ENCODE measurements at regions not wholly inside any gene's neighbourhood (a gene's known extent, or its start where the extent isn't known, plus 50 kb on each side); places are given as distances from the start of the nearest gene placed in this dataset.
"Not testable (repeated sequence)": the region's sequence is repeated elsewhere in the genome, so short reads cannot be mapped to it uniquely, and the experiment has no call there.

DNA sequence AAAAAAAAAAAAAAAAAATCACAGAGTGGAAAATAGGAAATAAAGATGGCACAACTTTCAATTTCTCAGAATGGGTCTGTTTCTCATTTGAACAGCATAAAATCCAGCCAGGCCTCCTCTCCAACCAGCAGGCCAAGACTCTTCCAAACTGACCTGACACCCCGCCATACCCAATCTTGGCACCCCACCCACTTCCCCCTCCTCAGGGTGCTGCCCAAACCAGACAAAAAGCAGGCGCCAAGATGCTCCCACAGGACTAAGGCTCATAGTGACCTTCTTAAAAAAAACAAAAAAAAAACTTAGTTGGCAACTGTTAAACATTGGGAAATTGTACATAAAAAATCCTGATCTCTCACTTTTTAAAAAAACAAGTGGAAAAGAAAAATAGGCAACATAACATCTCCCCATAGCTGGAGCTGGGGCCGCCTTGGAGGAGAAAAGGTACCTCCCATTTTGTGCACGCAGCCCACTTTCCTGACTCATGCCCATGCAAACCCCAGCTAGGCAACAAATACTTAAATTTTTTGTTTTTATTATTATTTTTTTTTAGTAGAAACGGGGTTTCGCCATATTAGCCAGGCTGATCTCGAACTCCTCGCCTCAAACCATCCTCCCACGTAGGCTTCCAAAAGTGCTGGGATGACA is 124.9 kb upstream of the RRN3 start:
- TF ChIP-seq, protein P1, sequence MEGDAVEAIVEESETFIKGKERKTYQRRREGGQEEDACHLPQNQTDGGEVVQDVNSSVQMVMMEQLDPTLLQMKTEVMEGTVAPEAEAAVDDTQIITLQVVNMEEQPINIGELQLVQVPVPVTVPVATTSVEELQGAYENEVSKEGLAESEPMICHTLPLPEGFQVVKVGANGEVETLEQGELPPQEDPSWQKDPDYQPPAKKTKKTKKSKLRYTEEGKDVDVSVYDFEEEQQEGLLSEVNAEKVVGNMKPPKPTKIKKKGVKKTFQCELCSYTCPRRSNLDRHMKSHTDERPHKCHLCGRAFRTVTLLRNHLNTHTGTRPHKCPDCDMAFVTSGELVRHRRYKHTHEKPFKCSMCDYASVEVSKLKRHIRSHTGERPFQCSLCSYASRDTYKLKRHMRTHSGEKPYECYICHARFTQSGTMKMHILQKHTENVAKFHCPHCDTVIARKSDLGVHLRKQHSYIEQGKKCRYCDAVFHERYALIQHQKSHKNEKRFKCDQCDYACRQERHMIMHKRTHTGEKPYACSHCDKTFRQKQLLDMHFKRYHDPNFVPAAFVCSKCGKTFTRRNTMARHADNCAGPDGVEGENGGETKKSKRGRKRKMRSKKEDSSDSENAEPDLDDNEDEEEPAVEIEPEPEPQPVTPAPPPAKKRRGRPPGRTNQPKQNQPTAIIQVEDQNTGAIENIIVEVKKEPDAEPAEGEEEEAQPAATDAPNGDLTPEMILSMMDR (optimal IDR thresholded peaks at IDR 0.05 in 1 of 3, IDR thresholded peaks at IDR 0.05 in 1 of 3, conservative IDR thresholded peaks at IDR 0.05 in 1 of 3; ENCODE audit: extremely low read depth in 1 of 3, insufficient read depth in 2 of 3, low read length in 3 of 3) = not testable (repeated sequence)
- TF ChIP-seq EZH2 (IDR thresholded peaks at IDR 0.05; ENCODE audit: low read length) = not testable (repeated sequence)

Measured in keratinocyte (primary cell).